Endothelial cell of umbilical vein (primary cell): ENCODE measurements at regions not wholly inside any gene's neighbourhood (a gene's known extent, or its start where the extent isn't known, plus 50 kb on each side); places are given as distances from the start of the nearest gene placed in this dataset.

Experiments
- BruUV-seq: library from RNA; stranded (reverse); fragments of 400-500 nt; replicated peaks from 2 replicates; lab custom pipeline; 2021; lab: Mats Ljungman, UMichigan
- CTCF ChIA-PET: fragments of 300-600, 350-600 bp; sonication (Branson Sonifier 250); formaldehyde crosslinking; loops from one replicate; lab custom pipeline; 2021; ENCODE audit warnings: antibody characterized with exemption, inconsistent platforms; lab: Charles Lee
- POLR2A ChIA-PET: fragments of 300-600, 350-600 bp; sonication (Branson Sonifier 250); formaldehyde crosslinking; loops from one replicate; lab custom pipeline; 2021; ENCODE audit warnings: antibody characterized with exemption, inconsistent platforms; lab: Charles Lee
- DNase-seq: peaks from one replicate; pipeline ENCODE4 v3.0.0-alpha.2; 2011; ENCODE audit warnings: low read depth, low spot score
- FAIRE-seq: peaks from 2 replicates; lab custom pipeline; 2011; peaks lifted over from hg19 to GRCh38; lab: Jason Lieb, UNC
- H2AFZ ChIP-seq: 2 replicates; pipeline ENCODE4 v1.6.0; 2012; ENCODE audit warnings: low read depth, low read length, control low read depth, inconsistent platforms
- H3K27ac ChIP-seq: 2 replicates; pipeline ENCODE4 v1.5.1; 2011; ENCODE audit warnings: low read depth, mild to moderate bottlenecking, control low read depth, low read length, moderate library complexity; ENCODE audit not compliant: insufficient read depth
- H3K27me3 ChIP-seq, 2 experiments: 2 replicates each; pipeline versions ENCODE4 v1.6.0 to v1.6.1; 2011; ENCODE audit warnings: low read length in 2 of 2, mixed read lengths in 1 of 2; ENCODE audit not compliant: control insufficient read depth in 2 of 2, insufficient read depth in 2 of 2
- H3K36me3 ChIP-seq, 2 experiments: 2 replicates in 1 of 2; 3 replicates in 1 of 2; pipeline ENCODE4 v1.5.1; 2011; ENCODE audit warnings: low read length in 2 of 2, mild to moderate bottlenecking in 1 of 2, moderate library complexity in 1 of 2; ENCODE audit not compliant: control insufficient read depth in 2 of 2, insufficient read depth in 2 of 2; ENCODE audit errors: extremely low read depth in 1 of 2
- H3K4me1 ChIP-seq: 3 replicates; pipeline ENCODE4 v1.5.1; 2011; ENCODE audit warnings: mild to moderate bottlenecking, low read length; ENCODE audit not compliant: control insufficient read depth, insufficient read depth; ENCODE audit errors: extremely low read depth
- H3K4me2 ChIP-seq: 2 replicates; pipeline ENCODE4 v1.6.1; 2011; ENCODE audit warnings: low read length, control low read depth, mixed read lengths; ENCODE audit not compliant: insufficient read depth
- H3K4me3 ChIP-seq, 3 experiments: fragments of 200-600 bp in 1 of 3; sonication (generic), shearing (Covaris generic) in 1 of 3; replicated peaks in 1 of 3; 2 replicates each; pipeline ENCODE4 v1.5.1; 2011 to 2016; ENCODE audit warnings: control low read depth in 3 of 3, low read length in 3 of 3, mild to moderate bottlenecking in 2 of 3, inconsistent platforms in 1 of 3, low read depth in 1 of 3, moderate library complexity in 1 of 3; ENCODE audit not compliant: insufficient read depth in 1 of 3
- H3K79me2 ChIP-seq: 2 replicates; pipeline ENCODE4 v1.6.0; 2012; ENCODE audit warnings: low read length, inconsistent platforms; ENCODE audit not compliant: control insufficient read depth, insufficient read depth
- H3K9ac ChIP-seq: replicated peaks from 2 replicates; pipeline ENCODE3; 2011; ENCODE audit warnings: low read length, control low read depth; ENCODE audit not compliant: insufficient read depth; ENCODE audit errors: extremely low read depth
- H3K9me1 ChIP-seq: replicated peaks from 3 replicates; pipeline ENCODE4 v1.6.0; 2011; ENCODE audit warnings: mild to moderate bottlenecking, low read length; ENCODE audit not compliant: control insufficient read depth, insufficient read depth; ENCODE audit errors: extremely low read depth
- H3K9me3 ChIP-seq: replicated peaks from 2 replicates; pipeline ENCODE4 v1.5.1; 2012; ENCODE audit warnings: low read length, inconsistent platforms; ENCODE audit not compliant: control insufficient read depth, insufficient read depth
- H4K20me1 ChIP-seq: replicated peaks from 2 replicates; pipeline ENCODE3; 2011; ENCODE audit warnings: mild to moderate bottlenecking, low read length; ENCODE audit not compliant: control insufficient read depth, insufficient read depth; ENCODE audit errors: extremely low read depth
- CTCF ChIP-seq, 2 donors: IDR thresholded peaks; 1 replicate in 1 of 2; 2 replicates in 1 of 2; pipeline ENCODE4 v1.5.1; 2011; ENCODE audit warnings: low read length in 2 of 2, mild to moderate bottlenecking in 2 of 2, moderate library complexity in 2 of 2, control low read depth in 1 of 2, inconsistent platforms in 1 of 2, low read depth in 1 of 2; ENCODE audit not compliant: insufficient read depth in 1 of 2; ENCODE audit errors: extremely low read depth in 1 of 2
- EZH2 ChIP-seq: IDR thresholded peaks from 2 replicates; pipeline ENCODE4 v1.6.1; 2012; ENCODE audit warnings: borderline replicate concordance, low read depth, mild to moderate bottlenecking, moderate library complexity, low read length, inconsistent platforms; ENCODE audit not compliant: severe bottlenecking
- FOS ChIP-seq: IDR thresholded peaks from 2 replicates; pipeline ENCODE4 v1.6.1; 2011; ENCODE audit warnings: mild to moderate bottlenecking, low read length, moderate library complexity, borderline replicate concordance; ENCODE audit not compliant: insufficient read depth
- GATA2 ChIP-seq: IDR thresholded peaks from 2 replicates; pipeline ENCODE4 v1.7.0; 2011; ENCODE audit warnings: low read depth, mild to moderate bottlenecking, moderate library complexity, mixed read lengths, low read length; ENCODE audit not compliant: insufficient read length, insufficient read depth
- JUN ChIP-seq: IDR thresholded peaks from 2 replicates; pipeline ENCODE4 v1.6.1; 2011; ENCODE audit warnings: borderline replicate concordance, low read depth; ENCODE audit not compliant: insufficient read length, insufficient read depth
- MAX ChIP-seq: IDR thresholded peaks from 2 replicates; pipeline ENCODE4 v1.6.1; 2011; ENCODE audit not compliant: insufficient read depth, insufficient read length
- MYC ChIP-seq: IDR thresholded peaks from one replicate; pipeline ENCODE4 v1.6.1; 2011; ENCODE audit warnings: mild to moderate bottlenecking, low read depth, low read length
- POLR2A ChIP-seq: IDR thresholded peaks from 2 replicates; pipeline ENCODE4 v1.6.1; 2012; ENCODE audit warnings: low read depth, mild to moderate bottlenecking, control low read depth, low read length
- POLR2AphosphoS5 ChIP-seq: IDR thresholded peaks from 2 replicates; pipeline ENCODE4 v1.6.1; 2012; ENCODE audit warnings: low read depth, mild to moderate bottlenecking, control low read depth, low read length, moderate library complexity; ENCODE audit not compliant: insufficient read depth
- dilution Hi-C: fragments of 300-500 bp; cut with MboI; formaldehyde crosslinking; loops from one replicate; pipeline ENCODE4 v1.15.0; 2019; ENCODE audit warnings: low sequenced_read_pairs; ENCODE audit not compliant: extremely low pct_ligation_motif_present
- intact Hi-C: fragments of 100-400 bp; cut with micrococcal nuclease; formaldehyde crosslinking; loops from one replicate; pipeline ENCODE4 v1.10.0; 2022

- ChIA-PET POLR2A (no interaction called here), CTCF (no interaction called here)
- no peak overlapping the region for H3K9ac ChIP-seq
- H3K9me1 ChIP-seq, result no peaks in the 10 kb centered on the region
- no TSS peak for BruUV-seq
- H3K36me3 ChIP-seq, result no peaks in the 10 kb centered on the region
- no peak for DNase-seq
- peaks cover 1% of the 10 kb centered on the region for H3K9me3 ChIP-seq
- no peak for FAIRE-seq
- H3K27ac ChIP-seq, result no peak overlapping the region
- no peak overlapping the region for H3K4me3 ChIP-seq
- intact Hi-C loops (no loop called here), dilution Hi-C loops (no loop called here)
- no peaks in the 10 kb centered on the region for H3K27me3 ChIP-seq
- no peak for TF ChIP-seq POLR2AphosphoS5
- H3K4me2 ChIP-seq, result no peak overlapping the region
- no peaks in the 10 kb centered on the region for H3K4me1 ChIP-seq
- no peaks in the 10 kb centered on the region for H3K79me2 ChIP-seq
- H4K20me1 ChIP-seq, result no peaks in the 10 kb centered on the region
- no peak overlapping the region for H2AFZ ChIP-seq
These were observed 189.7 kb downstream of the CHD9NB start for GRCh38 chr16:52863000-52863399.

- no peak overlapping the region for H3K4me3 ChIP-seq
- no peak for TF ChIP-seq JUN
- no peak for TF ChIP-seq FOS
- no peak for TF ChIP-seq POLR2AphosphoS5
- TF ChIP-seq POLR2A, result no peak
- TF ChIP-seq EZH2, result no peak
- no peak for TF ChIP-seq MAX
- TF ChIP-seq CTCF (IDR thresholded peaks at IDR 0.05; ENCODE audit: extremely low read depth in 1 of 2, insufficient read depth in 1 of 2, low read depth in 1 of 2, low read length in 2 of 2), result no peak
- no peak for TF ChIP-seq MYC
- no peak for TF ChIP-seq GATA2
- no peak overlapping the region for H3K4me2 ChIP-seq
- no peak overlapping the region for H3K9ac ChIP-seq
- H3K36me3 ChIP-seq, result no peaks in the 10 kb centered on the region
- H4K20me1 ChIP-seq, result no peaks in the 10 kb centered on the region
- intact Hi-C loops (no loop called here), dilution Hi-C loops (no loop called here)
- no peak overlapping the region for H3K27ac ChIP-seq
- no TSS peak for BruUV-seq
- no peaks in the 10 kb centered on the region for H3K4me1 ChIP-seq
- H3K79me2 ChIP-seq, result no peaks in the 10 kb centered on the region
- peaks cover 1% of the 10 kb centered on the region for H3K9me3 ChIP-seq
- ChIA-PET CTCF (no interaction called here), POLR2A (no interaction called here)
- H2AFZ ChIP-seq, result no peak overlapping the region
- DNase-seq (no peak), FAIRE-seq (no peak)
- no peaks in the 10 kb centered on the region for H3K27me3 ChIP-seq
- no peaks in the 10 kb centered on the region for H3K9me1 ChIP-seq
These were observed 191.1 kb downstream of the CHD9NB start for GRCh38 chr16:52861614-52862022.
